Stimulated activated CD4-positive, alpha-beta T cell treated with anti-CD3 and anti-CD28 coated beads, Interleukin-4, amount 100 ng/mL, for 1 hour (primary cell): ENCODE measurements at regions not wholly inside any gene's neighbourhood (a gene's known extent, or its start where the extent isn't known, plus 50 kb on each side); places are given as distances from the start of the nearest gene placed in this dataset.

Experiments used
- DNase-seq: peaks from one replicate; pipeline ENCODE4 v3.0.0-alpha.2; 2020

- DNase-seq = no peak
Measured at GRCh38 chr12:128191380-128191779, 75.6 kb upstream of the TMEM132C start.

GRCh38 chr12:128204711-128205110 lies 62.3 kb upstream of the TMEM132C start:
- no peak for DNase-seq

- DNase-seq = no peak
Measured at GRCh38 chr12:128205145-128205544, 61.8 kb upstream of the TMEM132C start.

GRCh38 chr12:128205758-128206157 lies 61.2 kb upstream of the TMEM132C start:
- no peak for DNase-seq
